ENCODE measurements at regions not wholly inside any gene's neighbourhood (a gene's known extent, or its start where the extent isn't known, plus 50 kb on each side); places are given as distances from the start of the nearest gene placed in this dataset.

DNA sequence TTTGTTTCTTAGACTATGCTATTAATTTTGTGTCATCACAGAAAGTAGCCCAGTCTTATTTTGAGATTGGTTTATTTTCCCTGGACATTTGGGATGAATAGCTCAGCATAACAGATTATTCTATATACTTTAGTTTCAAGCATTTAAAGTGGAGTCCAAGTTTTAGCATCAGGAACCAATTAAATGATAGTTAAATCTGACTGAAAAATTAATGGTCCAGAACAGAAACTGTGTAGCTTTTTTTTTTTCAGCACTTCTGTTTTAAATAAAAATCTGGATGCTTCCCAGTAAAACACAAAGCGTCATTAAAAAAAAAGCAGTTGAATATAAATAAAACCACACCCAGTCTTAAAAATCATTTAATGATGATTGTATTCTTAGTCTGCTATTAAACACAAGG is 59.4 kb upstream of the PITX2 start:
- Mint-ChIP-seq H3K27ac (no peak overlapping the region), H3K27me3 (ENCODE audit: low read depth) (no peaks in the 10 kb centered on the region), H3K4me1 (peaks cover 50% of the 10 kb centered on the region), H3K4me3 (no peak overlapping the region), H3K36me3 (no peaks in the 10 kb centered on the region), H3K9me3 (no peaks in the 10 kb centered on the region)
- no peak for DNase-seq (ENCODE audit: low spot score in 2 of 2, unreplicated experiment in 2 of 2)
- no peak for TF ChIP-seq CTCF (IDR thresholded peaks at IDR 0.05; ENCODE audit: unreplicated experiment)

DNA sequence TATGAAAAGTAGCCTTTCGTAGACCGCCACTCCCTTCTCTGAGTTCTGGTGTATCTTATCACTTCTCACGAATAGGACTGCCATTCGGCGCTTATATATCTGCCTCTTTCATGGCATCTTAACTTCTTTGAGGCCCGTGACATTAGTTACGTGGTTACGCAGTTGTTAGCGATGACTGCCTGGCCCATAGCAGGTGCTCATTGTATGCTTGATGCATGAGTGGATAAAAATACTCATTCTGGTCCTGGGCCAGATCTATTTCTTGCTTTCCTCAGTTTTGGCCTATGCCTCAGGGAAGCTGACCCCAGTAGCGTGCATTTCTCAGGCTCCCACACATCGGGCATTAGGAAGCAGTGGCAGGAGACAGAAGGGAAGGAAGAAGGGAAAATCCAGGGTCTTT is 60.7 kb upstream of the PITX2 start:
- TF ChIP-seq CTCF (IDR thresholded peaks at IDR 0.05; ENCODE audit: unreplicated experiment): no peak
- Mint-ChIP-seq H3K4me3 (no peak overlapping the region), H3K4me1 (peaks cover 42% of the 10 kb centered on the region), H3K27ac (peak overlapping the region; percentile 21), H3K36me3 (no peaks in the 10 kb centered on the region), H3K27me3 (ENCODE audit: low read depth) (no peaks in the 10 kb centered on the region), H3K9me3 (no peaks in the 10 kb centered on the region)
- no peak for DNase-seq (ENCODE audit: low spot score in 2 of 2, unreplicated experiment in 2 of 2)

DNA sequence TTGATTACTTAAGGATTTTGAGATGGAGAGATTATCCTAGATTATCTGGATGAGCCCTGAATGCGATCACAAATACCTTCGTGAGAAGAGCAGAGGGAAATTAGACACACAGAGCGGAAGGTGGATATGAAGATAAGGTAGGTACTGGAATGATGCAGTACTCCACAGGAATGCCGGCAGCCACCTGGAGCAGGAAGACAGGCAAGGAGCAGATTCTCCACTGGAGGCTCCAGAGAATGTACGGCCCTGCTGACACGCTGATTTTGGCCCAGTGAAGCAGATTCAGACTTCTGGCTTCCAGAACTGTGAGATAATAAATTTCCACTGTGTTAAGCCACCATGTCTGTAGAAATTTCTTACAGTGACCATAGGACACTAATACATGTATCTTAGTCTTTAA is 79.4 kb upstream of the PITX2 start:
- Mint-ChIP-seq H3K9me3 (peaks cover 28% of the 10 kb centered on the region), H3K27me3 (ENCODE audit: low read depth) (no peaks in the 10 kb centered on the region), H3K27ac (no peak overlapping the region), H3K4me1 (peaks cover 2% of the 10 kb centered on the region), H3K36me3 (peaks cover 8% of the 10 kb centered on the region), H3K4me3 (no peak overlapping the region)
- no peak for DNase-seq (ENCODE audit: low spot score in 2 of 2, unreplicated experiment in 2 of 2)
- TF ChIP-seq CTCF (IDR thresholded peaks at IDR 0.05; ENCODE audit: unreplicated experiment): no peak

GRCh38 chr4:110704748-110705439 is 82.0 kb upstream of the PITX2 start:
- H3K27me3 Mint-ChIP-seq (ENCODE audit: low read depth): no peaks in the 10 kb centered on the region
- H3K9me3 Mint-ChIP-seq: peaks cover 9% of the 10 kb centered on the region
- H3K36me3 Mint-ChIP-seq: peaks cover 3% of the 10 kb centered on the region
- H3K4me1 Mint-ChIP-seq: peaks cover 2% of the 10 kb centered on the region
- H3K27ac Mint-ChIP-seq: no peak overlapping the region
- no peak overlapping the region for H3K4me3 Mint-ChIP-seq
- TF ChIP-seq CTCF (IDR thresholded peaks at IDR 0.05; ENCODE audit: unreplicated experiment): no peak
- no peak for DNase-seq (ENCODE audit: low spot score in 2 of 2, unreplicated experiment in 2 of 2)

- peaks cover 5% of the 10 kb centered on the region for H3K4me1 Mint-ChIP-seq
Measured at GRCh38 chr4:110705440-110705782, 82.5 kb upstream of the PITX2 start.

More at GRCh38 chr4:110705440-110705782, 82.5 kb upstream of the PITX2 start:
- H3K9me3 Mint-ChIP-seq: peaks cover 4% of the 10 kb centered on the region
- H3K27ac Mint-ChIP-seq: no peak overlapping the region
- H3K27me3 Mint-ChIP-seq (ENCODE audit: low read depth): no peaks in the 10 kb centered on the region
- no peak for TF ChIP-seq CTCF (IDR thresholded peaks at IDR 0.05; ENCODE audit: unreplicated experiment)
- no peaks in the 10 kb centered on the region for H3K36me3 Mint-ChIP-seq
- no peak overlapping the region for H3K4me3 Mint-ChIP-seq
- no peak for DNase-seq (ENCODE audit: low spot score in 2 of 2, unreplicated experiment in 2 of 2)
